ENCODE measurements at regions not wholly inside any gene's neighbourhood (a gene's known extent, or its start where the extent isn't known, plus 50 kb on each side); places are given as distances from the start of the nearest gene placed in this dataset.

- Histone ChIP-seq H3K36me3 (no peaks in the 10 kb centered on the region), H3K4me1 (no peaks in the 10 kb centered on the region), H3K4me3 (no peak overlapping the region), H3K9me3 (no peaks in the 10 kb centered on the region), H3K27me3 (no peaks in the 10 kb centered on the region), H3K27ac (no peak overlapping the region)
- intact Hi-C loops (cut with DNase I) = no loop called here
- TF ChIP-seq CTCF (IDR thresholded peaks at IDR 0.05) = no peak
- DNase-seq = no peak
- WGBS, 2 donors = 92 to 94% methylated on average over 1 of the region's 1 CpG
- no peak for ATAC-seq
Measured at GRCh38 chr18:55038162-55038561, 78.9 kb upstream of the CCDC68 start.

GRCh38 chr18:55034742-55035141, 75.5 kb upstream of the CCDC68 start:
- TF ChIP-seq CTCF (IDR thresholded peaks at IDR 0.05) = no peak
- WGBS, 2 donors = 64 to 75% methylated on average over 4 of the region's 4 CpGs
- no peak overlapping the region for H3K4me3 ChIP-seq
- DNase-seq = no peak
- no peak for ATAC-seq
- no peak overlapping the region for H3K27ac ChIP-seq
- intact Hi-C loops (cut with DNase I) = no loop called here
- H3K27me3 ChIP-seq = no peaks in the 10 kb centered on the region
- H3K4me1 ChIP-seq = peaks cover 0 to 6% (median 0%) of the 10 kb centered on the region in 9 donors
- no peaks in the 10 kb centered on the region for H3K9me3 ChIP-seq
- no peaks in the 10 kb centered on the region for H3K36me3 ChIP-seq

- no peak for ATAC-seq
- intact Hi-C loops (cut with DNase I) = no loop called here
Measured at GRCh38 chr18:55031979-55032378, 72.7 kb upstream of the CCDC68 start.

GRCh38 chr18:55031576-55031975, 72.3 kb upstream of the CCDC68 start:
- WGBS, 2 donors = 68 to 72% methylated on average over 3 of the region's 3 CpGs
- no peaks in the 10 kb centered on the region for H3K27me3 ChIP-seq
- no peaks in the 10 kb centered on the region for H3K36me3 ChIP-seq
- DNase-seq (no peak), ATAC-seq (peak in 1 of 8 donors; percentile 14)
- no peaks in the 10 kb centered on the region for H3K9me3 ChIP-seq
- intact Hi-C loops (cut with DNase I) = no loop called here
- peaks cover 0 to 6% (median 0%) of the 10 kb centered on the region in 9 donors for H3K4me1 ChIP-seq
- no peak overlapping the region for H3K4me3 ChIP-seq
- H3K27ac ChIP-seq = no peak overlapping the region
- TF ChIP-seq CTCF (IDR thresholded peaks at IDR 0.05) = no peak

More at GRCh38 chr18:55031979-55032378, 72.7 kb upstream of the CCDC68 start:
- TF ChIP-seq CTCF (IDR thresholded peaks at IDR 0.05) = no peak
- Histone ChIP-seq H3K27me3 (no peaks in the 10 kb centered on the region), H3K4me1 (peaks cover 0 to 6% (median 0%) of the 10 kb centered on the region in 9 donors), H3K4me3 (no peak overlapping the region), H3K36me3 (no peaks in the 10 kb centered on the region), H3K27ac (no peak overlapping the region), H3K9me3 (no peaks in the 10 kb centered on the region)
- DNase-seq = no peak
- 46 to 56% methylated on average over 5 of the region's 5 CpGs for WGBS, 2 donors
